DMS 273 (cell line): ENCODE measurements at regions not wholly inside any gene's neighbourhood (a gene's known extent, or its start where the extent isn't known, plus 50 kb on each side); places are given as distances from the start of the nearest gene placed in this dataset.

Experiments used
- DNase-seq: peaks from one replicate; lab custom pipeline; 2025; ENCODE audit not compliant: unreplicated experiment; lab: John Stamatoyannopoulos, UW

DNA sequence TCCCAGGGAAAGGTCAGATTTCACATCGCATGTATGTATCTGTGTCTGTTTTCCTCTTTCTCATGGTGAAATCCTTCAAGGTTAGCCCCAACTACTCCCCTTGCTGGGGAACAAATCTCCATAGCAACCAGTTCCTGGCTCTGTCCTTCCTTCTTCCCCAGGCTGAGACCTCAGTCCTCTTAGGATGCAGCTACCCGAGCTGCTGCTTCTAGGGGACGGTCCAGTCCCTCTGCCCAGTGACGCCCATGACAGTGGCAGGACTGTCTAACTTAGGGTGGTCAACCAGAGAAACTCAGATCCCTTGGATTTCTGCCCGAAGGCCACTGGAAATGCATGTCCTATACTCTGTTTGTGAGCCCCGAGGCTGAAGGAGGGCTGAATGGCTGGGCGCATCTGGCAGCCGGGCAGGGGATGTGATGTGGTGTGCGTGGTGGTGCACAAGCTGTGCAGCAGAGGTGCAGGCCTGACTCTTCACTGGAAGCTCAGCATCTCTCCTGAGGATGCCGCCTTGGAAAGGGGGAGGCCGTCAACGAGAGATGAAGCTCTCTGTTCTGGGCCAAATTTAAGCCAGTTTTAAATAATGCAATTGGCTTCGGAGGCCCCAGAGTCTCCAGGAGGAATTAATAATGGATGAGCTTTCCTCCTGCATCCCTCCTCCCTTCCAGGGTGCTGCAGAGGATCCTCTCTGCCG lies 118.7 kb upstream of the B3GAT1 start:
- no peak for DNase-seq

DNA sequence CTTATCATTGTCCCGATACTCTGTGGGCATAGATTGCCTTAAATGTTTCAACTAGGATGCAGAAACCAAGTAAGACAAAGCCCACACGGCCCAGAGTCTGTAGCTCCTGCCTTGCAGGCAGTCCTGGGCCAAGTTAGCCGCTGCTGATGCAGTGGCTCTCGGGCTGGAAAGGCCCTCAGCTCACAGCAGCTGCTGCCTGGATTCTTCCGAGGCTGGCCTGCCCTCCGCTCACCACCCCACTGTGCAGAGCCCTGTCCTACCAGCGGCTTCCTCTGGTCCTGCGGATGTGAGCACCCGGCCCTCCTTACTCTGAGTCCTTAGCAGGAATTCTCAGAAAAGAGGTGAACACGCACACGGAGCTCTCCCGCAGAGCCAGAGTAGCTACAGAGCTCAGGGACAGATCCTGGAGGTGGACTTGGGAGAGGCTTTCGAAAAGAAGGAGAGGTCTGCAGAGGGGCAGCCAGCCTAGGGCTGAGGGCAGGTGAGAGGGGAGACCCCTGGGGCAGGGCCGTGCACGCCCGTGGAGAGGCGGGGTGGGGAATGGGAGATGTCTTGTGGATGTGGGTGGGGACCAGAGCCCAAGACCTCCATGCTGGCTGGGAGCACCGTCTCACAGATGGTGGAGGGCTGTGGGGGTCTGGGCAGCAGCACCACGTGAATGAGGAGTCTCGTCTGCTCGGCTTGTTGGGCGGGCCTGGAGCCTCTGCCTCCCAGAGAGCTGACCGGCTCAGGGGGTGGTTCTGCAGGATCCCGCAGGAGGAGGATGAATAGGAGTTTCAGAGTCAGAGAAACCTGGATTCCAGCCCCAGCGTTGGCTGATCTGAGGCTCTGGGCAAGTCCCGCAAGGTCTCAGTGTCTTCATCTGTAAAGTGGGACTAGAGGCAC lies 117.4 kb upstream of the B3GAT1 start:
- no peak for DNase-seq

DNA sequence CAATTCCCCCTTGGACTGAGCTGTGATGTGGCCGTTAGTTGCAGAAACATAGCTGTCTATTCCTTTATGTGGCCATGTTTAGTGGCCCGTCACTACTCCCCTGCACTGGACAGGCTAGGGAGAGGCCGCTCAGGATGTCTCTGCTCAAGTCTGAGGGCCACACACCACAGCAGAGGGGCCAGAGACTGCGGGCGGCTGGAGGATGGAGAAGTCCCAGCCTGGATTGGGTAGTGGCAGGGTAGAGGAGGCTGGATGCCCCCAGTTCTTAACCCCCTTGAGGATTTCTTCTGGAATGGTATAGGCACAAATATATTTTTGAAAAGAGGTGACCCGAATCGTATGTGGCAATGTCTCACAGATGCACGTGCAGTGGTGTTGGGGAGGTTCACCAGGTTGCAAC lies 116.4 kb upstream of the B3GAT1 start:
- no peak for DNase-seq

DNA sequence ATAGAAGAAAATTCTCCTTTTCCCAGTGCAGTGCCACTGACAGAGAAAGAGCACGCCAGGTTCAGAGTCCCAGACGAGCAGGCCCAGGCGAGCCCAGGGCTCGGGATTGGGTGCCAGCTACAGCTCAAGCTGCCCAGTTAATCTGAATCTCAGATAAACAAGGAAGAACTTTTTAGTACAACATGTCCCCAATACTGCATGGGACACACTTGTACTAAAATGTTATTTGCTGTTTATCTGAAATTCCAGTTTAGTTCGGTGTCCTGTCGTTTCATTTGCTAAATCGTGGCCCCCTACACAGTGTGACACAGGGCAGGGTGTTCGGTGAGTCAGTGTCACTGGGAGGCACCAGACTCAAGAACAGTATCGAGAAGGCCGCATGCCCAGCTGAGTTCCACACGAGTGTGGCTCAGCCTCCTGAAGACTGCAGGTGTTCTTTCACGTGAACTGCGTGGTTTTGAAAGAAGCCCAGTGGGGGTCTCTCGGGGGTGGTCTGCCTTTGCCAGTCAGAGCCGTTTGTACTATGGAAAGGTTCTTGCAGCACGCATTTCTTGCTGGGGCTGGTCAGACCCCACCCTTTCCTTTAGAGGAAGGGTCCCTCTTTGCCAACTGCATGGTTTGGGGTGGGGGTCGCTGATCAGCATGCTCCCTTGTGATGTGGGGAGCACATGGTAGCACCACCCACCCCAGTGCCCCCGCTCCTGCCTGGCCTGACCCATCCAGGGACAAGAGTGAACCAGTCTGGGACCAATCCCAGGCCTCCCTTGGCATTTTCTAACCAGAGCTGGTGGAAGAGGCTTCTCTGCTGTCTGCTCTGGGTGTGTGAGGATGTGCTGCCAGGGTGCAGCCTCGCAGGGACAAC lies 115.6 kb upstream of the B3GAT1 start:
- no peak for DNase-seq

DNA sequence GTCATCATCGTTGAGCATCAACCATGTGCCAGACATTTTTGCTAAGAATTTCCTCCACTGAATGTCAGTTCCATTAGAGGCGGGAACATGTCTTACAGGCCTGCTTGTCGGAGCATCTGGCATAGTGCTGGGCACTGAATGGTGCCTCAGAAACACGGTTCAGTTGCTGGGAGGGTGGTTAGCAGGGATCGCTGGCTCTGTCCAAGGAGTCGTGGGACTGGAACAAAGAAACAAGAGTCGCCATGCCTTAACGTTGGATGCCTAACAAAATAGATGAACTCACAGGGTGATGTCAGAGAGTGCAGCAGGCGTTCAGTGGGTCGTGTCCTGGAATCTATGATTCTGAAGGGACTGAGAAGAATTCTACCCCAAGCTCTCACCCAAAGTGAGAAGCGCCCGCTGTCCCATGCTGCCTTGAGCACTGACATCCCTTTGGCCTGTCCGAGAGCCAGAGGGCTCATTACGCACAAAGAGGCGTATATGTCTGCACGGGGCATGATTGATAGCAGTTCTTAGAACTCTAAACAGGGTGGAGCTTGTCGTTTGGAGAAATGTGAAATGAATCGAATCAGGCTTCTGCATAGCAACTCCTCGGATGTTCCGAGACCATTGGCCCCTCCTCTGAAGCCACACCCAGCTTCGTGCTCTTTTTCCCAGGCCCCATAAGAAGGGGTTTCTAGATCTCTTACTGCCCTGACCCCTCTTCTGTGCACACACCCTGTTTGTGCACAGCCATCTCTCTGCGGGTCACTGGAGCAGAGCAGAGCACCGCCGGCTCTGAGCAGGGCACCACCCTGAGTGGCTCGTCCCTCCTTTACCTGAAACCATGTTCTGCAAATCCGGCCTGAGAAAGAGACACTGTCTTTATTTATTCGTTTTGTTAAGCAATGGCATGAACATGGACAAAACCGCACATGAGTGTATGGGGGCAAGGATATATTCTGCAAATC lies 113.1 kb upstream of the B3GAT1 start:
- DNase-seq, result no peak

DNA sequence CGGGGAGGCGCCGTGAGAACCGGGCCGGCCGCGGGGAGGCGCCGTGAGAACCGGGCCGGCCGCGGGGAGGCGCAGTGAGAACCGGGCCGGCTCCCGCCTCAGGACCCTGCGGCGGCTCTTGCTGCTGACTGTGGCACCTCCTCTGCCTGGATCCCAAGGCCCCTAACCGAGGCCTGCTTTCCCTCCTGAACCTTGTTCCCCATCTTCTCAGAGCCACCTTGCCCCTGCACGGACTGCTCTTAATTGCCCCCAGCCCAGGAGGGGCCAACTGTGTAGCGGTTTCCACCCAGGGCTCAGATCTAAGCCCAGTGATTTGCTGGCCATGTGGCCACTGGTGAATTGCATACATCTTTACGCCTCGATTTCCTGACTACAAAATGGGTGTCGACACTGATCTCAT lies 112.2 kb upstream of the B3GAT1 start:
- no peak for DNase-seq

DNA sequence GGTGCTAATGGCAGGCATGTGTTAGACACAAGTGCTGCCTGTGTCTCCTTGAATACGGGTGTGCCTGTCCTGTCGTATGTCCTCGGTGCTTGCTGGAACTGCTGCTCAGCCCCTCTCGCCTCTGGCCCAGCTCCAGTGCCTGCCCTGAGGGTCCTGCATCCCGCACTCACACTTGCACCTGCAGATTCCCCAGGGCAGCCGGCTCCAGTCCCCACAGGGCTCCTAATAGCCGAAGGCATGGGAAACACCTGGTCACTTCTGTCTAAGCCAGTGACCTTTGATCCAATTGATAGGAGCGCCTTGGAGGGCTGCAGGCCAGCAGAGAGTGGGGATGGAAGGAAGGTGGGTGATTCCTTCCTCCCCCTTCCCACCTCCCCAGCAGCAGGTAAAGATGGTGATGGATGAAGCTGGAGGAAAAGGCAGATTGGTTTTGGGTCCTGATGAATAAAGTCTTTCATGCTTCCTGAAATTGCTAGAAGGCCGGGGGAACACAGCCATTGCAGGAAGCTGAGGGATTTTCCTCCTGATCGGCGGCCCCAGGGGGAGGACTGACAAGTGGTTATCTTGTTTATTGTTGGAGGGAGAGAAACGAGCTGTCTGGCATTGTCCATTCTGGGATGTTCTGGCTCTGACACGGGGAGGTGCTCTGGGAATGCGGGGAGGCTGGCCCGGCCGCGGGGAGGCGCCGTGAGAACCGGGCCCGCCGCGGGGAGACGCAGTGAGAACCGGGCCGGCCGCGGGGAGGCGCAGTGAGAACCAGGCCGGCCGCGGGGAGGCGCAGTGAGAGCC lies 110.9 kb upstream of the B3GAT1 start:
- DNase-seq, result no peak

DNA sequence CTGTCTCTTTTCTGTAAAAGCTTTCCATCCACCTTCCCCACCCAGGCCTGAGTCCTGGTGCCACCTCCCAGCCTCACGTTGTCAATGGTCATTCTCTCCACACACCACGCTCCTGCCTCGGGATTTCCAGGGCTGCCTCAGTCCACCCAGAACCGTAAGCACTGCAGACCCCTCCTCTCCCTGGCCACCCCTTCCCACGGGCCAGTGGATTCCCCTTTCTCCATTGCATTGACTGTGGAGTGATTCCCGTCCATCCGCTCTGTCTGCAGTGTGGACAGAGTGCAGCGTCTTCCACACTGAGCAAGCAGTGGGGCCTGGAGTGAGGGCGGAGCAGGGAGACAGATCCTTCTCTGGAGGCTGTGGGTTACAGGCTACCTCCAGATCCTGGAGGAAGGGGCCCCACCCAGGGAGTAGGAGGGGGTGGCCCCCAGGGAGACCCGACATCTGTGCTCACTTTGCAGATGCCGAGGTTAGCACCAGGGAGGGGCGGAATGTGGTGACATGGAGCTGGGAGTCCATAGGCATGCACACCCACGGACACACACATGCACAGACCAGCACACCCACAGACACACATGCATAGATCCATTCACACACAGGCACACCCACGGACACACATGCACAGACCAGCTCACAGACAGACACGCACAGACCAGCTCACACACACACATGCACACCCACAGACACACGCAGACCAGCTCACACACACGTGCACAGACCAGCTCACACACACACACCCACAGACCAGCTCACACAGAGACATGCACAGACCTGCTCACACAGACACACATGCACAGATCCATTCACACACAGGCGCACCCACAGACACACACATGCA lies 109.6 kb upstream of the B3GAT1 start:
- peak; percentile 58 for DNase-seq

DNA sequence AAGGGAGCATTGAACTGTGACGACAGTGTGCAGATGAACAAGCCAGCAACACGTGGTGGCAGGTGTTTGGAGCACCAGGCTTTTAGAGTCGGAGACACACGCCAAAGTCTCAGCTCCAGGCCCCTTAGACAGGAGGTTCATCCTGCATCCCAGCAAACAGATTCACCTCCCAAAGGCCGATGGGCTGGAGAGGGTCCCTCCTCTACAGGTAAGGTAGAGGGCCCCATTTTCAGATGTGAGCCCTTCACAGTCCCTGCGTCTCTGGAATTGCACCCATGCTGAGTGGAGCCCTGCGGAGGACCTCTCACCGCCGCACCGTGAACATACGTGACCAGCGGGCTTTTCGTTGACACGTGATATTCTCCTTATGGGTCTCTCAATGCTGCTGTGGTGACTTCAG lies 109.0 kb upstream of the B3GAT1 start:
- no peak for DNase-seq

DNA sequence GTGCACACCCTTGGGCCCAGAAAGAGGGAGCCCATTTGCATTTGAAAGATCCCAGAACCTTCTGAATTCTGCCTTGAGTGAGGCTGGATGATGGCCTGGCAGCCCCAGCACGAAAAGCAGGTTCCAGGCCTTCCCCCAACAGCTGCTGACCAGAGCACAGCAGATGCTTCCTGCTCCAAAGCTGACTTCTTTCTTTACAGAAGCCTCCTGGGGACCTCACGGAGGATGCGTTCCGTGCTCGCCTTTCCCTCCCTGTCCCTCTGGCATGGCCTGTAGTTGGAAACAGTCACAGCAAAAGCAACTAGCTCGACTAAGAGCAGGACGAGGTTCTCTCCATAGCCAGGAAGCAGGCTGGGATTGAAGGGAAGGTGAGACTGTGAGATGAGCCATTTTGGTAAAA lies 107.7 kb upstream of the B3GAT1 start:
- DNase-seq, result peak; percentile 55

DNA sequence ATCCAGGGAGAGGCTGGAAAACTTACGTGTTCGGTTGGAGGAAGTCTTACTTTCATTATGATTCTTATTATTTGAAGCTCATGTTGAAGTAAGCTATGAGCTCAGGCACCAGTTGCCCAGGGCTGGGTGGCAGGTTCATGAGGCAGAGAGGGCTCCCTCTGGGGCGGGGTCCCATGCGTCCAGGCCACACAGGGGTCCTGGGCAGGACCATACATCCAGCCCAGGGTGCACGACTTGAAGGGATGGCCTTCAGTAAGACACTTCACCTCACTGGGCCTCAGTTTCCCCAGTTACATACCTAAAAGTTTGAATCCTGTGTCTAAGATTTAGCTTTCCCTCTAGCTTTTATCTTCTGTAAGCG lies 107.3 kb upstream of the B3GAT1 start:
- no peak for DNase-seq

DNA sequence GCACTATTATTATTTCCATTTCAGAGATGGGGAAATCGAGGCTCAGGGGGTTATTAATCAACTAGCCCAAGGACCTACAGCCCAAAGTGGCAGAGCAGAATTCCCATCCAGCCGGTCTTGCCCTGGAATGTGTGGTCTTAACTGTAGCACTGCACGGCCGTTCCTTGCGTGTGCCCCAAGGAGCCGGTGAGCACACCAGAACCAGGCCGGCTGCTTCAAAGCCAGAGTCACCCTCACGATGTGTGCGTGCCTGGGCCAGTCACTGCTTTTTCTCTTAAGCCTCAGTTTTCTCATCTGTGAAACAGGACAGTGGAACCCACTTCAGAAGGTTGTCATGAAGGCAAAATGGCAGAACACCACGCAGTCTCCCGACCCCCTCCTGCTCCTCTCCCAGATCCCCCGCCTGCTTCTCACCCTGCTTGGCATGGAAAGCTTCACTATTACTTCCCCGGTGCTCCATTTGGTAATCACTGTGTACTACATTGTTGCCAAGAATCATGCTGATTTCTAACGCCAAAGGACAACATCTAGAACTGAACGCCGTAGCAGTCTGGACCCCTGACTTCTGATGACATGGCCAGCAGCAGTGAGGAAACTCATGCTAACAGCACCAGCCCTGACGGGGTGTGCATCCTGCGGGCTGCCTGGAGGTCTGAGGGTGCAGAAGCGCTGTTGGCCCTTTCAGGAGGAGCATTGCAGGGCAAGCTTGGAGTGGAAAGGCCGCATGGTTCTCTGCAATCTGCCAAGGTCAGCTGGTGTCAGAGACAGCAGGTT lies 106.8 kb upstream of the B3GAT1 start:
- DNase-seq, result no peak

DNA sequence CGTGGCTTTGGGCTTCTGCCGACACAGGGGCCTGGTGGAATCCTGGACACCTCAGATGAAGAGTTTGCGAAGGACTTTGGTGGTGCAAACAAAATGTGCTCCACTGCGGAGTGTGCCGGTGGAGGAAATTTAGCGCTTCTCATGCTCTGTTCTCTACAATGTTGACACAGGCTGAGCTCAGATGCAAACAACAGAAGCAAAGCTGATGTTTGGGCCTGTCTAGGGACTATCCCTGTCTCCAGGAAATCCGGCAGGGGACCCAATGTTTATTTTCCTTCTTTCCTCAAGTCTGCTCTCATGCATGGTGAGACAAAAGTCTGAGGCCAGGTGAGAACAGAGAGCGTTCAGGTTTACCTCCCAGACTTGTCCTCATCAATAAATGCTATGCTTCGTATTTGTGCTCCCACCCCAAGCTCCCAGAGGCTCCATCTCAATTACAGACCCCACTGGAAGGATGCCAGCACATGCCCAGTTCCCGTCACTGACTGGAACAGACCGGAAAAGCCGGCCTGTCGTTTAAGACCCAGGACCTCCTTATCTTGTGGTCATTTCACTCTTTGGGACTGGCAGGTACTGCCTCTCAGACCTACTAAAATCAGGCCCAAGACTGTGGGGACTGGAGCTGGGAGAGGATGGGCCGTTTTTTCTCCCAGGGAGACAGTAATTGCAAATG lies 105.7 kb upstream of the B3GAT1 start:
- DNase-seq, result no peak

DNA sequence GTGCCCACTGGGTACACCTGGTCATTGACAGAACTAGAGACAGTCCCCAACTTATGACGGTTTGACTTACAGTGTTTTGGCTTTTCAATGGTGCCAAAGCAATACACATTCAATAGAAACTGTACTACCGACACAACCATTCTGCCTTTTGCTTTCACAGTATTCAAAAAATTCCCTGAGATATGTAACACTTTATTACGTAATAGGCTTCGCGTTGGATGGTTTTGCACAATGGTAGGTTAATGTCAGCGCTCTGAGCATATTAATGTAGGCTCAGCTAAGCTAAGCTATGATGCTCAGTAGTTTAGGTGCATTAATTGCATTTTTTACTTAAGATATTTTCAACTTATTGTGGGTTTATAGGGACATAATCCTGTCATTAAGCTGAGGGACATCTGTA lies 105.1 kb upstream of the B3GAT1 start:
- DNase-seq, result no peak

DNA sequence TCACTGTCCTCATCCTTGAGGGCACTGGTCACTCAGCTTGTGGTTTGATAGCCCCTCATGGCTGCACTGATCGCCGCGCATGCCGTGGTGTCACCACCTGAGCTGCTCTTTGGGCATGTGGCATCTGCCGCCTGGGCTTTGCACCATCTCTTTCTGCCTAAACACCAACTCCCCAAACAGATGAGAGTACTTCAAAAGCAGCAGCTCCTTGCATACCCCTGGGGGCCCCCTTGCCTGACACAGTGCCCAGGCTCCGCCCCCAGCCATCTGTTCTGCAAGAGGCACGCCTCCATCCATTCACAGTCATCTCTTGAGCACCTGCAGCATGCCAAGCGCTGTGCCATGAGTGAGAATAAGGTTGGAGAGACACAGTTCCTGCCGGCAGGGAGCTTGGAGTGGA lies 104.5 kb upstream of the B3GAT1 start:
- peak; percentile 82 for DNase-seq

DNA sequence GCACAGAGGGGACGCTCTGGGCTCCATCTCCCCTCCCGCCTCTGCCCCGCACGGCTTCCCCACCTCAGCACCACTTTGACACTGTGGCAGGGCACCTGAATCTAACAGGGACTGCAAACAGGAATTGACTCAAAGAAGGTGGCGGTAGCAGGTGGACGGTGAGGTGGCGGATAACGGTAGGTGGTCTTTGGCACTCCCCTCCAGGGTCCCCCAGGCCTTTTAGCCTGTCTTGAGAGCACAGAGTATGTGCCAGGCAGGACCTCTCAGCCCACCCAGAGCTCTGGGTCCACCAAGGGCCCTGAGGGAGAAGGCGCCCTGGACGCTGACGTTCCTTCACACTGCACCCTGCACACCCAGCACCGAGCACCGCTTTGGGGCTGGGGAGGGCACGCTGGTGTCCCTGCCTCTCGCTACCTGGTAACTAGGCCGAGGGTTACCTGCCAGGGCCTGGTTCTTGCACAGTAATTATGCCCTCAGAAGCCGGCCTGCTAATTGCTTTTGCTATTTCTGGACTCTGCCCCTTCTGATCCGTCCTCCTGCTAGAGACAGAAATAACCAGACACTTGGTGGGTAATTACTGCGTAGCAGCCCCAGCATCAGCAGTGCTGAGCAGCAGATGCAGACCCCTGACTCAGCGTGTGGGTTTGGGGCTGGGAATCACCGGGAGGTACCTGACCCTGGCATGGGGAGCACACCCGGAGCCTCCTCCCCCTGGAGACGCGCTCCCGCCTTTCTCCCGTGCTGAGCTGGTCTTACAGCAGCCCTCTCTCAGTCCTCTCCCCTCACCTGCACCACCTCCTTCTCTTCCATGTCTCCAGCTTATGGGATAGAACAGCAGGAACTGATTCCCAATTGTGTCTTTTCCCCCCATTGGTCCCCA lies 103.3 kb upstream of the B3GAT1 start:
- no peak for DNase-seq
